CD4-positive, alpha-beta T cell treated with Interferon gamma for 1 hour (primary cell): ENCODE measurements at regions not wholly inside any gene's neighbourhood (a gene's known extent, or its start where the extent isn't known, plus 50 kb on each side); places are given as distances from the start of the nearest gene placed in this dataset.
"Not testable (repeated sequence)": the region's sequence is repeated elsewhere in the genome, so short reads cannot be mapped to it uniquely, and the experiment has no call there.

Experiments
- DNase-seq: peaks from one replicate; pipeline ENCODE4 v3.0.0-alpha.2; 2020

GRCh38 chr1:195909061-195909460 is 699.2 kb downstream of the KCNT2 start:
- DNase-seq: no peak

GRCh38 chr1:195908121-195908520 is 700.1 kb downstream of the KCNT2 start:
- DNase-seq: no peak

DNA sequence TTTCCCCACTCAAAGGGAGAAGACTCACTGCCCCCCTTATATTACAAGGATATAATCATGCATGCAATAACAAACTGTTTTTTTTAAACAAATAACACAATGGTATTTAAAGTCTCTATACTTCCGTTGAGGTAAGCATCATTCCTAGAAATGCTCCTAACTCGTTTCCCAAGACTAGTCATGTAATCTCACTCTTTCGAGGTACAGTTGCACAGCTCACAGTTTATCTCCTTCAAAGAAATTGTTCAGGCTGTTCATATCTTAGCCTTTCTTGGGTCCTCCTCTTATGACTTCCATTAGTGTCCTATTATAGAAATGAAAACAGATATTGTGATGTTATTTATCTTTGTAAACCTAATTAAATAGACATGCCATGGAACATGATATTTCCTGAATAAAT is 705.0 kb downstream of the KCNT2 start:
- DNase-seq: no peak

- DNase-seq: no peak
These were observed 705.5 kb downstream of the KCNT2 start for GRCh38 chr1:195902779-195903178.

DNA sequence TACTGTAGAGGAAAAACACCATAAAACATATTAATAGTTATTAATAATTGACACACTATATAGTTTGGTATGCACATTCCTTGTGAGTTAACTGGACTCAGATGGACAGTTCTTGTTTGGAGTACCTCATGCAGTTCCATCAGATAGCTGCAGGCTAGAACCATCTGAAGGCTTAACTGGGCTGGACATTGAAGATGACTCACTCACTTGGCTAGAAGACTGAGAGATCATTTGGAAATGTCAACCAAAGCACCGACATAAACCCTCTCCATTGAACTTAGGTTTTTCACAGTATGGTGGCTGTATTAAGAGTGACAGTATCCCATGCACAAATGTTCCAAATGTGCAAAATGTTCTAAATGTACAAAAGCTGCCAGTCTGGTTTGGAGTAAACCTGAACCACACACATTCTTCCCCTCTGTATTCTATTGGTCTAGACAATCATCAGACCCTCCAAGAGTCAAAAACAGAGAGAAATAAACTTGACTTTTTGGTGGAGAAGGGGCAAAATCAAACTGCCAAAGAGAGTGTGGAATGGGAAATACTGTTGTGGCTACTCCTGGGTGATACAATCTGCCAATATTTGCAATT is 708.4 kb downstream of the KCNT2 start:
- no peak for DNase-seq

DNA sequence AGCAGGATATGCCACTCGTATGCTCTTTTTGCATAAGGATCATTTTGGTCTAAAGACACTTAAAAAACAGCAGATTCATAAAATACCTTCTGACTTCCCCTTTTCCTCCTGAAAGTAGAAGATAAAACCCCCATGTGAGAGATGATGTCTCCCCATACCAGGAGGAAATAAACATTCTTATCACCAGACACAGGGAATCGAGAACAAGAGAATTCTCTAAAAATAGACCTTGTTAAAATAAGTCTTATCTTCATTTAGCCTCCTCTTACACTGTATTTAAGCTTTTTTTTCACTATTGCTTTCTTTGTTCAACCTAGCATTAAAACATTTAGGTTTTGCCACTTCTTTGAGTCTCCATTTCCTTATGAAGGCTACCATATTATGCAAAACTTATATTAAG is 709.3 kb downstream of the KCNT2 start:
- no peak for DNase-seq

DNA sequence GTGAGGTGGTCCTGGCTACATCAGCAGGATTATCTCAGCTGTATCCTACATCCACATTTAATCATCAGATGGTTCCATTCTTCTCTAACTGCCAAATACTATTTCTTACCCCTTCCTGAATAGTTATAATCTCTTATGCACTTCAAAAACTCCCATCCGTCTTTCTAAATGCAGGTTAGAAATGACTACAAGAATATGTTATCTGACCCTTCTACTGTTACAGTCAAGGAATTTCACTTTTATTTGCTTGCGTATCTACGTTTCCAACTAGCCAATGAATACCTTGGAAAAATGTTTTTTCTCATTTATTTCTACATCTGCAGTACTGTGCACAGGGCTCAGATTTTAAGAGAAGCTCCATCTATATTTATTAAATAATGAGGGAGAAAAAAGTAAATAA is 709.9 kb downstream of the KCNT2 start:
- no peak for DNase-seq

GRCh38 chr1:195897076-195897475 is 711.2 kb downstream of the KCNT2 start:
- DNase-seq: no peak

GRCh38 chr1:195894411-195894810 is 713.8 kb downstream of the KCNT2 start:
- DNase-seq: no peak

DNA sequence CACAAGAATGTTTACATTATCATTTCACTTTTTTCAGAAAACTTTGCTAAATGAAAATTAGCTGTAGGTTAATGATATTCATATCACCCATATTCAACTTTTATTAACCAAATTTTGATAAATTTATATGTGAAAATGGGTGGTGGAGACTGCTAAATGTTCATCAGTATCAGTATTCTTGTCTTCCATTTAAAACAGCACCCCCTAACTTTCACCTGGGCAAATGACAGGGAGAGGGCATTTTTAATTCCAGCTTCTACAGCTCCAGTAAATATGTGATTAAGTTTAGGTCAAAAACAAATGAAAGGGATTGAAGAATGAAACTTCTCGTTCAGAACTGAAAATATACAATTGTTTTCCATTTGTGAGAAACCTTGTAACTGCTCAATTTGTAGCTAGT is 722.2 kb downstream of the KCNT2 start:
- no peak for DNase-seq

DNA sequence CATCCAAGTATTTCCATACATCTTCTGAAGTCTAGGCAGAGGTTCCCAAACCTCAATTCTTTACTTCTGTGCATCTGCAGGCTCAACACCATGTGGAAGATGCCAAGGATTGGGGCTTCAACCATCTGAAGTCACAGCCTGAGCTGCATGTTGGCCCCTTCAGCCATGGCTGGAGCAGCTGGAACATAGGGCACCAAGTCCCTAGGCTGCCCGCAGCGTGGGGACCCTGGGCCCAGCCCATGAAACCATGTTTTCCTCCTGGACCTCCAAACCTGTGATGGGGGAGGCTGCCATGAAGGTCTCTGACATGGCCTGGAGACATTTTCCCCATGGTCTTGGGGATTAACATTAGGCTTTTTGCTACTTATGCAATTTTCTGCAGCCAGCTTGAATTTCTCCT is 729.8 kb downstream of the KCNT2 start:
- DNase-seq: no peak

- DNase-seq: no peak
These were observed 731.4 kb downstream of the KCNT2 start for GRCh38 chr1:195876792-195877191.

GRCh38 chr1:195872376-195872775 is 735.9 kb downstream of the KCNT2 start:
- DNase-seq: no peak

- no peak for DNase-seq
These were observed 740.6 kb downstream of the KCNT2 start for GRCh38 chr1:195867638-195868037.

DNA sequence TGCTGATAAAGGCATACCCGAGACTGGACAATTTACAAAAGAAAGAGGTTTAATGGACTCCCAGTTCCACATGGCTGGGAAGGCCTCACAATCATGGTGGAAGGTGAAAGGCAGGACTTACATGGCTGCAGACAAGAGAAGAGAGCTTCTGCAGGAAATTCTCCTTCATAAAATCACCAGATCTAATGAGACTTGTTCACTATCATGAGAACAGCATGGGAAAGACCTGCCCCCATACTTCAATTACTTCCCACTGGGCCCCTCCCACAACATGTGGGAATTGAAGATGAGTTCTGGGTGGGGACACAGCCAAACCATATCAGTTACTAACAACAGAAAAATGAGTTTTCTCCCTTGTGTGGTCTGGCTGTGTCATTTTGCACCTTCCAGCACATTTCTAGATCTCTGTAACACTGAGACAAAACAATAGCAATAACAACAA is 741.4 kb downstream of the KCNT2 start:
- DNase-seq: no peak

GRCh38 chr1:195866091-195866780 is 742.0 kb downstream of the KCNT2 start:
- no peak for DNase-seq

DNA sequence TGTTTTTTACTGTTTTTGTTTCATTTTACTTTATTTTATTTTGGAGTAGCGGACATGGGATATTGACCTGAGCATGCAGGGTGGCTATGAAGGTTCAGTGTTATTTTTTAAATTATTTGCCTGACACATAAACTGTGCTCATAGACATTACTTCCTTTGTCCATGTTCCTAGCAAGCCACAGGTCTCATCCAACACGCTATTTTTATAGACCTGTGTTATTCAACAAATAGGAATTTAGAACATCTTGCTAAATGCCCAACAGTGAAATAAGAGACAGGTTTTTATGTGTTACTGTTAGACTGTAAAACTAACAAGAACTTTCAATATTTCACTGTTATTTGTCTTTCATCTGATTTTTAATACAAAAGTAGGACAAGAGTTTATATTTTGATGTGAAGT is 756.4 kb downstream of the KCNT2 start:
- DNase-seq: no peak

DNA sequence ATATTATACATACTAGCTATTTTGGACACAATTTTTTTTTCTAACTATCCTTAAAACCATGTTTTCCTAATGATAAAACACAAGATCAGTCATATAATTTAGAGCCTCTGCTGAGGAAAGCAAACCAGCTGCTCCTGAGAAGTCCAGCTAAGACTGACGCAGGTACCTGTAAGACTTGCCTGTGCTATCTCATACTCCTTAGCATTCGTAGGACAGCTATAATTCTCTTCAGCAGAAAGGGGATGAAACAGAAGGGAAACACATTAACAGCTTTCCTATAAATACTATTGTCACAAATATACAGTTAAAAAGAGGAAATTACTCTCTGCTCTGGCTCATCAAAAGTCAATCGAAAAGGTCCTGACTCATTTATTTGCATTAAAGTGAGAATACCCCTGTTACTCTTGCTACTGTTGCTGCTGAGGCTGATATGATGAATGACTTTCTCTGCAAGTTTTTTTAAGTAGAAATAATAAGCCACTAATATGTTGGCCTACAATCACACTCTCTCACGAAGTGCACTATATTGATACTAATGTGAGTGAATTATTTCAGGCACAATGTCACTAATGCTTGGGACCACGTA is 757.1 kb downstream of the KCNT2 start:
- no peak for DNase-seq

- no peak for DNase-seq
These were observed 759.1 kb downstream of the KCNT2 start for GRCh38 chr1:195849180-195849579.

- not testable (repeated sequence) for DNase-seq
These were observed 760.0 kb downstream of the KCNT2 start for GRCh38 chr1:195847957-195848875.

DNA sequence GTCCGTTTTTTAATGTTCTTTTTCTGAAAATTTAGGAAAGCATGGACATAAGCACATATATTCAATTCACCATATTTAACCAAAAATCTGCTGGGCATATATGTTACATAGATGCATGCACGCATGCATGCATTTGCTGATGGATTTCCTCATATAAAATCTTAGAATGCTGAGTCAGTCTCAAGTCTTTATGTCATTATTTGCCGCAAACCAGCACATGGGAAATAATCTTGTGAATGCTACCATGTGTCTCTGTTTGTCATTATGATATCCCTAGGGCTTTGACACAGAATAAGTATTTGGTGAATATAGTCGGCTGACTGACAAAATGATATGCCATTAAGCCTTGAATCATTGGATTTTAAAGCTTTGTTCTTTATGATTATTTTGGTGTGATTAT is 776.5 kb downstream of the KCNT2 start:
- no peak for DNase-seq

DNA sequence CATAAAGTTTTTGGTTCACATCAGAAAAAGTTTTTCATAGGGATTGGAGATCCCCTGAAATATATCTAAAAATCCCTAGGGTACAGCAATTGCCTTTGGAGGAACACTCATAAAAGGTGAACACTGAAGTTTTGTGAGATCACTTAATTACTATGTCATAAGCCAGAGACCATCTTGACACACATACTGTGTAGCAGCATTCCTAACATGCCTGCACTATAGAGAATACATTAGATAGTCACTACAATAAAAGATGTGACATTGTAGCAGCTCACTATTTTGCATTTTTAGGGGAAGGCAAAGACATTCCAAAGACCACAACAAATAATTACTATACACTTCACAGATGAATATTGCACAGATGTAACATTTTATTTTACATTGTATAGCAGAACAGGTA is 779.9 kb downstream of the KCNT2 start:
- DNase-seq: no peak

- no peak for DNase-seq
These were observed 787.3 kb downstream of the KCNT2 start for GRCh38 chr1:195820925-195821324.

- DNase-seq: no peak
These were observed 802.2 kb downstream of the KCNT2 start for GRCh38 chr1:195806060-195806459.
